GM21619 (cell line): ENCODE measurements at regions not wholly inside any gene's neighbourhood (a gene's known extent, or its start where the extent isn't known, plus 50 kb on each side); places are given as distances from the start of the nearest gene placed in this dataset.
A peak's percentile ranks its signal among the peaks of the same experiment; 100 is the strongest.
"Not testable (repeated sequence)": the region's sequence is repeated elsewhere in the genome, so short reads cannot be mapped to it uniquely, and the experiment has no call there.

Source experiments
- ATAC-seq: cut with Tn5 transposase; IDR thresholded peaks from one replicate; pipeline ENCODE4 v1.9.1; 2021; ENCODE audit not compliant: unreplicated experiment

DNA sequence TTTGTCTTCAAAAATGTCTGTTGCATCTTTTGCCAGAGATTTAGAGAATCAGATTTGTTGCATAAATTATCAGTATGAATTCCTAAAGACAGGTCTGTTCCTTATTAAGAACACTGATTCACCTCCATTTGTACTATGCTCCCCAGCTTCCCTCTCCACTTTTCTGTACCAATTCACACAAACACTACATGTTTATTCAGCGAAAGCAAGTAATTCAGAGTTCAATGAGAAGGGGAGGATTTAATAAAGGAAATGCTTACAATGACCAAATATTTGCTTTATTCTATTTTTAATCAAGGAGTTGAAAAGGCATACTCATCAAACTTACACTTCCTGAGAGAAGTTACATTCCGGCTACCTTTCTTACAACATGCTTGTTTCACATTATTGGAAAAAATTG is 135.5 kb downstream of the NBPF8 start:
- not testable (repeated sequence) for ATAC-seq

GRCh38 chr1:120552190-120552589 is 137.4 kb downstream of the NBPF8 start:
- ATAC-seq: not testable (repeated sequence)

- peak; percentile 7 for ATAC-seq
These were observed 142.9 kb downstream of the NBPF8 start for GRCh38 chr1:120557605-120558302.

- ATAC-seq: peak; percentile 83
These were observed 143.6 kb downstream of the NBPF8 start for GRCh38 chr1:120558303-120559060.

GRCh38 chr1:120561767-120562166 is 146.9 kb downstream of the NBPF8 start:
- ATAC-seq: not testable (repeated sequence)

DNA sequence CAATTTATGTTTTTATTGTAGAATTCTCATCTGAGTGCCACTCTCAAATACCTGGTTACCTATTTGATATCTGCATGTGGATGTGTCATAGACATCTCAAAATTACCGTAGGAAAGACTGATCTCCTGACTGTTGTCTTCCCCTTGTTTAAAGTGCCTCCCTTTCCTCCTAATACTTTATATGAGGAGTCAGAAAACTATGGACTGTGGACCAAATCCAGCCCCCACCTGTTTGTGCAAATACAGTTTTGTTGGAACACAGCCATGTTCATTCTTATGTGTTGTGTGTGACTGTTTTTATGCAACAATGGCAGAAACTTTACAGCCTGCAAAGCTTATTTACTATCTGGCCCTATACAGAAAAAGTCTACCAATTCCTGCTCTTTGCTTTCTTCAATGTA is 150.6 kb downstream of the NBPF8 start:
- not testable (repeated sequence) for ATAC-seq

DNA sequence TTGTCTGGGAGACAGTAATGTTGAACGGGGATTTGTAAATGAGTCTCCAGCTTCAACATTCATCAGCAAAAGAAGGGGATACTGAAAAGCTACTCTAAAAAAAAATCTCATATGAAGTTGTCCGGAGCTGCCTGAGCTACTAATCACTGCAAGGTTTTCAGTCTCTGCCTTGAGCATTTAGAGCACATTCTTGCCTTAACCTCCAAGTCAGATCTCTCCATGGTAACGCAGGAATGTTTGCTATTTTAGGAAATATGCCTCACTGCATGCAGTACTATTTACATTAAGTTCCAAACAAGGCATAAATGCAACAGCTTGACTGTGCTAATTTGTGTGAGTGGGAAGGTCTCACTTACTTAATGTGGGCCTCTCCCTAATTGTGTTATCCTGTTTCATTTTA is 152.8 kb downstream of the NBPF8 start:
- ATAC-seq: not testable (repeated sequence)

GRCh38 chr1:120575201-120575600 is 148.5 kb upstream of the NBPF26 start:
- ATAC-seq: not testable (repeated sequence)

DNA sequence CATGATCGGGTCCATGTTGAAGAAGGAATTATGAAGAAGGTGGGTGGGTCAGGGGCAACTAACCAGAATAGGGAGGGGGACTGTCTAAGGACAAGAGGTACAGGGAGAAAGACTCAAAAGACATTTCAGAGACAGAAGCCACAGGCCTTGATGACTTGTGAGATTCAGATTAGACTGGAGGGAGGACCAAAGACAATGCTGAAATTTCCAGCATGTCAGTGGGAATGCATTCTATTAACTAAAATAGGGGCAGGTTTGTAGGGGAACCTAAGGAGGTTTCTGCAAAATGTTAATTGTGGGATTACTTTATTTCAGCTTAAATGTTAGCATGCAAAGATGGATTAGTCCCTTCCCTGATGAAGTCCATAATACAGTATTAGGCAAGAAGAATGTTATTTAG is 141.6 kb upstream of the NBPF26 start:
- ATAC-seq: not testable (repeated sequence)

DNA sequence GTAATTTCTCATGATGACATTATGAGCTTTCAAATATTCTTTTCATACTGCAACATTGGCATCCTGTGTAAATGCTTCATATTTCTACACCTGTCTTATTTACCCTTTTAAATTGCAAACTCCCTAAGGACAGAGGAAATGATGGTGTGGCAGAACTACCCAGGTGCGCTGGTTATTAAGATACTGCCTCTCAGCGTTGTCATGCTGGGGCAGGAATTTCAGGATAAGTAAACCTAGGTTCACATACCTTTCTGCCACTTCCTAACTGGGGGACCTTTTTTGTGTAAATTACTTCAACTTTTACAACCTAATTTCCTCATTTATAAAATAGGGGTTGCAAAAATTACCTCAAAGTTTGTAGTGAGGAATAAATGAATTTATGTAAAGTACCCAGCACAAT is 137.7 kb upstream of the NBPF26 start:
- not testable (repeated sequence) for ATAC-seq

- ATAC-seq: not testable (repeated sequence)
These were observed 134.9 kb upstream of the NBPF26 start for GRCh38 chr1:120588811-120589210.

DNA sequence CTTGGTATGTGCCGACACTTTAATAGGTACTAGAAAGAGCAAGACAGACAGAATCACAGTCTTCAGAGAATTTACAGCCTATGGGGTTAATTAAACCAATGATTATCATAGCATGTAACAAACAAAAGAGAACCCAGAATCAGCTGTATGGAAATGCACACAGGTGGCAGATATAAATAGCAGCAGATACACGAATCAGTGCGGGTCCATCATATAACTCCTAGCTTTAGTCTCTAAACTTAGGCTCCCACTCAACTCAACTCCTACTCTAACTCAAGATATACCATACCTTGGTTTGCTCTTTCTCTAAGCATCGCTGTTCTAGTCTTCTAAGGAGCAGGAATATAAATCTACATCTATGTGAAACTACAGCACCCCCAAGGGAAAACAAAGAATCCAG is 132.0 kb upstream of the NBPF26 start:
- not testable (repeated sequence) for ATAC-seq

DNA sequence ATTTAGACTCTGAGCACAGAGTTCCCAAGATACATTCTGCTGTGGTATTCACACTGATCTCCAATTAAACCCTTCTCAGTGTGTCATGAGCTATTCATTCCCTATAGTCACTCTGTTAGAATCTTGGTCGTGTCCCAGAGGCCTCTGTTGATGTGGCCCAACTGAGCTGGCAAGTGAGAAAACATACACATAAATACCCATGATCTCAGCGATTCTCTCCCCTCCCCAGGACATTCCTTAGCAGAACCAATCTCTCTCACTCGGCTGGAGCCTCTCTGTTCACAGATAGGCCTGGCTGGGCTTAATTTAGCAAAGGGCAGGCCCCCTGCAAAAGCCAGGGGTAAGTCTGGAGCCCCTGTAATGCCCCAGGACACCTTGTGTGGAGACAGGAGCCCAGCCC is 130.8 kb upstream of the NBPF26 start:
- ATAC-seq: not testable (repeated sequence)

- not testable (repeated sequence) for ATAC-seq
These were observed 130.1 kb upstream of the NBPF26 start for GRCh38 chr1:120593648-120594047.

- ATAC-seq: not testable (repeated sequence)
These were observed 125.3 kb upstream of the NBPF26 start for GRCh38 chr1:120598331-120598951.

DNA sequence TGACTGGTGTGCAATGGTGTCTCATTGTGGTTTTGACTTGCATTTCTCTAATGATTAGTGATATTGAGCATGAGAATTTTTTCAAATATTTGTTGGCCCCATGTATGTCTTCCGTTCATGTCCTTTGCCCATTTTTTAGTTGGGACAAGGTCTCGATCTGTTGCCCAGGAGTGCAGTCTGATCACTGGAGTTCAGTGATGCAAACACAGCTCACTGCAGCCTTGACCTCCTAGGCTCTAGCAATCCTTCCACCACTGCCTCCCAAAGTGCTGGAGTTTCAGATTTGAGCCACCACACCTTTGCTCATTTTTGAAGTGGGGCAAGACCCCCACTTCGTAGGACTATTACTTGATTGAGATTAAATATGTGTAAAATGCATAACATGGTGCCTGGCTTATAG is 124.2 kb upstream of the NBPF26 start:
- ATAC-seq: not testable (repeated sequence)

DNA sequence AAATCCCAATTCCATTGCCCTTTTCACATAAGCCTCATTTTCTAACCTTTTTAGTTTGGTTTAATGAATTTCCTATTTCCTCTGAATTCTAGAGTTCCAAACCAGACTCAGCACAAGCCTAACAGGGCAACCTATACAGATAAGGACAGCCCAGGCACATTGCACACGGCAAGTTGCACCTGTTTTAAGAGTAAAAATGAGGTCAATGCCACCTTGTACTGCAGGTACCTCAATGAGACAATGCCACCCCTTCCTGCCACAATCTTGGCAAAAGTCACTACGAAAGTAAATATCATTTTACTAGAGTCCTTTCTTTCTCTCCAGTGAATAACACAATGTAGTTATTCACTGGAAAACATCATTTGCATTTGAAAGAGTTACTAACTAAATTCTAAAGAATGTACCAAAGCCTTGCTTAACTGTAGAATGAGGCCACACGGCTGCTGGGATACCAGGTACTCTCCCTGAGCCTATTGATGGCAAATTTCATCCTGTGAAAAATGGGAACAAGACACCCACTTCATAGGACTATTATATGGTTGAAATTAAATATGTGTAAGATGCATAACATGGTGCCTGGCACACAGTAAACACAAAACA is 123.2 kb upstream of the NBPF26 start:
- not testable (repeated sequence) for ATAC-seq

GRCh38 chr1:120607882-120608281 is 115.9 kb upstream of the NBPF26 start:
- ATAC-seq: not testable (repeated sequence)

DNA sequence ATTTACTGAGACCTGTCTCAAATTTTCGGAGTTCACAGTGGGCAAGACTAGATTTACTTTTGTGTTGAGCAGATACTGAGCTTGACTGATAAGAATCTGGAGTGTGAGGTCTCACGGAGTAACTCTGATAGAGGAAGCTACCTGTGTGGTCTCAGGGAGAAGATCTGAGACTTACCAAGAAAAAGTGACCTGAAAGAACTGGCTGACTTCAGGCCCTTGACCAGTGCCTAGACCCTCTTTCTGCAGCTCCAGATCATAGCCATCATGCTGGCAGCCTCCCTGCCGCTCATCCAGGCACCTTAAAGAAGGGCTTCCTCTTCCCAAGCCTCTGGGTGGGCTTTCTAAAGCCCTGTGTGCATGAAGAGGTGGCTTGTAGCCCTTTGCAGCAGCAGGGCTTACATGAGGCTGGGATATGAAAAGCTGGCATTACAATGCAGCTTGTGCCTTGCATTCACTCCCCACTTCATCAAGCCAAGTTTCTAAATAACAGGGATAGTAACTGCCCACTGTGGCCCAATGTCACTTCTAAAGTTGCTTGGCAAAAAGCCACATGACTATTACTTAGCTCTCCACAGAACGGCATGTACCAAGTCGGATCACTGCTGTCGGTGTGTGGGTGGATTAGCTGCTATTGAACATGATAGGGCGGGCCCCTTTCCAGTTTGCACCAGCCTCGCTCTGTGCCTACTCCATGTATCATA is 115.3 kb upstream of the NBPF26 start:
- ATAC-seq: not testable (repeated sequence)

DNA sequence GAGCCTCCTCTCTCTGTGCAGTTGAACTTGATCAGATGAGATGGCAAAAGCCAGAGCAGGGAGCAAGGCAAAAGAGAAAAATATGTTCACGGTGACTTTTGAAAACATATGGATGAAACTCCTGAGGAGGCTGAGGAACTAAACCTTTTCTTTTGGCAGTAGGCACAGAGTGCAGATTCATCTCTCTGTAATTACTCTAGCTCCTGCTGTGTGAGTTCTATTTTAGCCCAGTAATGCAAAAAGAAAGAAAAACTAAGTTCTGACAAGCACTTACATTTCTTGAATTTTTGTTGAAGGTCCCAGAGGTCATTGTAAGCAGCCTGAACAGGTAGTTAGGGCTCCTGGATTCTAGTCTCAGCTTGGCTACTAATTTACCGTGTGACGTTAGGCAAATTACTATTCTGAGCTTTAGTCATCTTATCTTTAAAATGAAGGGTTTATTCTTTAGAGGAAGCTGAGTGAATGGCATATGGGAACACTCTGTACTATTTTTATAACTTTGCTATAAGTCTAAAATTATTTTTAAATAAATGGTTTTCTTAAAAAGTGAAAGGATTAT is 114.7 kb upstream of the NBPF26 start:
- not testable (repeated sequence) for ATAC-seq
